Mammary epithelial cell (primary cell): ENCODE measurements at regions not wholly inside any gene's neighbourhood (a gene's known extent, or its start where the extent isn't known, plus 50 kb on each side); places are given as distances from the start of the nearest gene placed in this dataset.

ENCODE experiments used
- EZH2 ChIP-seq: IDR thresholded peaks from 2 replicates; pipeline ENCODE4 v1.6.1; 2012; ENCODE audit warnings: low read length, inconsistent platforms, borderline replicate concordance
- TF ChIP-seq, protein P1 (sequence below), 2 donors: IDR thresholded peaks in 1 of 2; conservative IDR thresholded peaks in 1 of 2; 2 replicates each; pipeline ENCODE4 v1.5.1; 2011 to 2012; ENCODE audit warnings: inconsistent platforms in 2 of 2, low read length in 2 of 2, mild to moderate bottlenecking in 2 of 2, control low read depth in 1 of 2, low read depth in 1 of 2; ENCODE audit not compliant: insufficient read depth in 1 of 2; ENCODE audit errors: extremely low read depth in 1 of 2

GRCh38 chr1:234938924-234939323 is 189.7 kb downstream of the TOMM20 start:
- TF ChIP-seq, protein P1, sequence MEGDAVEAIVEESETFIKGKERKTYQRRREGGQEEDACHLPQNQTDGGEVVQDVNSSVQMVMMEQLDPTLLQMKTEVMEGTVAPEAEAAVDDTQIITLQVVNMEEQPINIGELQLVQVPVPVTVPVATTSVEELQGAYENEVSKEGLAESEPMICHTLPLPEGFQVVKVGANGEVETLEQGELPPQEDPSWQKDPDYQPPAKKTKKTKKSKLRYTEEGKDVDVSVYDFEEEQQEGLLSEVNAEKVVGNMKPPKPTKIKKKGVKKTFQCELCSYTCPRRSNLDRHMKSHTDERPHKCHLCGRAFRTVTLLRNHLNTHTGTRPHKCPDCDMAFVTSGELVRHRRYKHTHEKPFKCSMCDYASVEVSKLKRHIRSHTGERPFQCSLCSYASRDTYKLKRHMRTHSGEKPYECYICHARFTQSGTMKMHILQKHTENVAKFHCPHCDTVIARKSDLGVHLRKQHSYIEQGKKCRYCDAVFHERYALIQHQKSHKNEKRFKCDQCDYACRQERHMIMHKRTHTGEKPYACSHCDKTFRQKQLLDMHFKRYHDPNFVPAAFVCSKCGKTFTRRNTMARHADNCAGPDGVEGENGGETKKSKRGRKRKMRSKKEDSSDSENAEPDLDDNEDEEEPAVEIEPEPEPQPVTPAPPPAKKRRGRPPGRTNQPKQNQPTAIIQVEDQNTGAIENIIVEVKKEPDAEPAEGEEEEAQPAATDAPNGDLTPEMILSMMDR (conservative IDR thresholded peaks at IDR 0.05 in 1 of 2, IDR thresholded peaks at IDR 0.05 in 1 of 2; ENCODE audit: extremely low read depth in 1 of 2, insufficient read depth in 1 of 2, low read depth in 1 of 2, low read length in 2 of 2), result no peak
- TF ChIP-seq EZH2, result no peak
